Activated T-cell treated with anti-CD3 and anti-CD28 coated beads, Interleukin-2, amount 50 U/mL, for 72 hours (primary cell): ENCODE measurements at regions not wholly inside any gene's neighbourhood (a gene's known extent, or its start where the extent isn't known, plus 50 kb on each side); places are given as distances from the start of the nearest gene placed in this dataset.

Experiments used
- ATAC-seq, 2 donors: fragments of 150-1000 bp; cut with Tn5 transposase; replicated peaks in 1 of 2; 2 replicates each; pipeline ENCODE4 v1.10.0; 2021; ENCODE audit warnings: moderate library complexity in 2 of 2, mild to moderate bottlenecking in 1 of 2
- DNase-seq, 2 donors: peaks; one replicate each; pipeline ENCODE4 v3.0.0; 2021 to 2022; ENCODE audit warnings: mixed read lengths in 1 of 2
- H3K27ac Mint-ChIP-seq: one replicate; pipeline ENCODE4 v1.8.0; 2022; ENCODE audit warnings: mild to moderate bottlenecking, moderate library complexity, mixed read lengths
- H3K27me3 Mint-ChIP-seq: one replicate; pipeline ENCODE4 v1.8.0; 2022; ENCODE audit warnings: low read depth, mixed read lengths
- H3K36me3 Mint-ChIP-seq, 2 donors: one replicate each; pipeline ENCODE4 v1.8.0; 2022; ENCODE audit warnings: mixed read lengths in 2 of 2, mild to moderate bottlenecking in 1 of 2; ENCODE audit not compliant: insufficient read depth in 2 of 2
- H3K4me1 Mint-ChIP-seq: one replicate; pipeline ENCODE4 v1.8.0; 2022; ENCODE audit warnings: low read depth, mixed read lengths
- H3K4me3 Mint-ChIP-seq, 2 donors: one replicate each; pipeline ENCODE4 v1.8.0; 2022; ENCODE audit warnings: mild to moderate bottlenecking in 2 of 2, mixed read lengths in 2 of 2, moderate library complexity in 2 of 2
- H3K9me3 Mint-ChIP-seq, 2 donors: one replicate each; pipeline ENCODE4 v1.8.0; 2022; ENCODE audit warnings: mixed read lengths in 2 of 2

DNA sequence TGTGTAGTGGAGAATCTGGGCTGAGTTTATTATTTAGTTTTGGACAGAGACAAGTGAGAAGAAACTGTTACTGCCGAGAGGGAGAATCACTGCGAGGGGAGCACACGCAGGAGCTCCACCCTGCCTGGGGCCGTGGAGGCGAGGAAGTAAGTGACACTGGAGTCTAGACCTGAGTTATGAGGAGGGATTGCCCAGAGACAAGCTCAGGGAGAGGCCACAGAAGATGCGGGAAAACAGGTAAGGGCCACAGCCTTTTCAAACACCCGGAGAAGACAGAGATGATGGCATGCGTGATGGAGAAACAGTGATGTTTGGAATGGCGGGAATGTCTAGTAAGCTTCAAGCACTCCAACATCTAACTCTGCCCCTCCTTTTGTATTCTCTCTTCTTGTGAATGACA lies 84.1 kb downstream of the TNFSF11 start:
- ATAC-seq (no peak), DNase-seq (no peak)
- no peaks in the 10 kb centered on the region for H3K9me3 Mint-ChIP-seq
- H3K27me3 Mint-ChIP-seq: peaks cover 74% of the 10 kb centered on the region
- no peaks in the 10 kb centered on the region for H3K4me1 Mint-ChIP-seq
- H3K36me3 Mint-ChIP-seq: no peaks in the 10 kb centered on the region
- H3K27ac Mint-ChIP-seq: no peak overlapping the region
- no peak overlapping the region for H3K4me3 Mint-ChIP-seq

- ATAC-seq (no peak), DNase-seq (no peak)
- no peaks in the 10 kb centered on the region for H3K4me1 Mint-ChIP-seq
- H3K4me3 Mint-ChIP-seq: no peak overlapping the region
- peaks cover 67% of the 10 kb centered on the region for H3K27me3 Mint-ChIP-seq
- H3K9me3 Mint-ChIP-seq: peaks cover 1 to 2% of the 10 kb centered on the region in 2 donors
- no peak overlapping the region for H3K27ac Mint-ChIP-seq
- no peaks in the 10 kb centered on the region for H3K36me3 Mint-ChIP-seq
Observed at GRCh38 chr13:42660333-42660965, 86.5 kb downstream of the TNFSF11 start.

GRCh38 chr13:42667638-42668037 lies 93.7 kb downstream of the TNFSF11 start:
- ATAC-seq (no peak), DNase-seq (no peak)
- Mint-ChIP-seq H3K4me3 (no peak overlapping the region), H3K4me1 (no peaks in the 10 kb centered on the region), H3K9me3 (peaks cover 8% of the 10 kb centered on the region in 2 donors), H3K36me3 (peaks cover 4 to 5% of the 10 kb centered on the region in 2 donors), H3K27me3 (peaks cover 40% of the 10 kb centered on the region), H3K27ac (no peak overlapping the region)

DNA sequence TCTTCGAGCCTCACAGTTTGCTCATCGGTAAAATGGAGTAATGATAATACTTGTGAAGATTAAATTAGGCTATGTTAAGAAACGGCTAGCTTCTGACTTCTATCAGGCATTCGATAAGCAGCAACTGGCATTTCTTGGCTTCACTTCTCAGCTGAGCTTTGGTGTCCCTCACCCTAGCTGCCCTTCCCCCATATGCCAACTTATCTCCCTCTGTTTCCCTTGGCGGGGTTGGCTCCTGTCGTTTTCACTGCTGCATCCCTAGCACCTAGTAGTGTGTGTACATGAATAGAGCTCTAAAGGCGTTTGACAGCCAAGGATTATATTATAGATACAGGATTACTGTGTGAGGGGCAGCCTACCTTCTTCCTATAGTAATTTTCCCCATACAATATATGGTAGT lies 97.5 kb downstream of the TNFSF11 start:
- no peak for ATAC-seq
- peaks cover 1 to 7% of the 10 kb centered on the region in 2 donors for H3K9me3 Mint-ChIP-seq
- H3K36me3 Mint-ChIP-seq: peaks cover 4 to 5% of the 10 kb centered on the region in 2 donors
- no peak overlapping the region for H3K4me3 Mint-ChIP-seq
- H3K27ac Mint-ChIP-seq: no peak overlapping the region
- H3K27me3 Mint-ChIP-seq: peaks cover 18% of the 10 kb centered on the region
- DNase-seq: no peak
- no peaks in the 10 kb centered on the region for H3K4me1 Mint-ChIP-seq

DNA sequence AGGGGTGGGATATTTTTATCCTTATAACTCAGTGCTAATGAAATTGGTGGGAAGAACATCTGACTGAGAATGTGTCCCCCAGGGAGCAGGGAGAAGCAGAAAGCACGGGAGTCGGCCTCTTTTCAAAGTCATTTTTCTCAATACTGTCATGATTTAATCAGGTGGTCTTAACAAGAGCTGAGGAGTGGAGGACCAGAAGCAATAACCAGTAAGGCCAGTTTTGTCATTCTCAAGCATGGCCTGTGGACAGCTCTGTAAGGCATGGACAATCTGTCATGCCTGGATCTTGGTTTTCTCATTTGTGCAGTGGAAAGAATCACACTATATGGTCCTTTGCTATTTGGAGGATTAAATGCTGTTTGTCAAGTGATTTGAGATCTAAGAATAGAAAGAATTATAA lies 99.7 kb downstream of the TNFSF11 start:
- Mint-ChIP-seq H3K4me3 (no peak overlapping the region), H3K27me3 (peaks cover 6% of the 10 kb centered on the region), H3K9me3 (no peaks in the 10 kb centered on the region), H3K36me3 (no peaks in the 10 kb centered on the region), H3K4me1 (no peaks in the 10 kb centered on the region), H3K27ac (no peak overlapping the region)
- DNase-seq: no peak
- ATAC-seq: no peak

GRCh38 chr13:42680748-42681147 lies 100.6 kb upstream of the FAM216B start:
- H3K27ac Mint-ChIP-seq: no peak overlapping the region
- no peaks in the 10 kb centered on the region for H3K36me3 Mint-ChIP-seq
- H3K4me1 Mint-ChIP-seq: no peaks in the 10 kb centered on the region
- ATAC-seq: no peak
- peaks cover 18% of the 10 kb centered on the region for H3K27me3 Mint-ChIP-seq
- DNase-seq: no peak
- H3K9me3 Mint-ChIP-seq: no peaks in the 10 kb centered on the region
- H3K4me3 Mint-ChIP-seq: no peak overlapping the region

DNA sequence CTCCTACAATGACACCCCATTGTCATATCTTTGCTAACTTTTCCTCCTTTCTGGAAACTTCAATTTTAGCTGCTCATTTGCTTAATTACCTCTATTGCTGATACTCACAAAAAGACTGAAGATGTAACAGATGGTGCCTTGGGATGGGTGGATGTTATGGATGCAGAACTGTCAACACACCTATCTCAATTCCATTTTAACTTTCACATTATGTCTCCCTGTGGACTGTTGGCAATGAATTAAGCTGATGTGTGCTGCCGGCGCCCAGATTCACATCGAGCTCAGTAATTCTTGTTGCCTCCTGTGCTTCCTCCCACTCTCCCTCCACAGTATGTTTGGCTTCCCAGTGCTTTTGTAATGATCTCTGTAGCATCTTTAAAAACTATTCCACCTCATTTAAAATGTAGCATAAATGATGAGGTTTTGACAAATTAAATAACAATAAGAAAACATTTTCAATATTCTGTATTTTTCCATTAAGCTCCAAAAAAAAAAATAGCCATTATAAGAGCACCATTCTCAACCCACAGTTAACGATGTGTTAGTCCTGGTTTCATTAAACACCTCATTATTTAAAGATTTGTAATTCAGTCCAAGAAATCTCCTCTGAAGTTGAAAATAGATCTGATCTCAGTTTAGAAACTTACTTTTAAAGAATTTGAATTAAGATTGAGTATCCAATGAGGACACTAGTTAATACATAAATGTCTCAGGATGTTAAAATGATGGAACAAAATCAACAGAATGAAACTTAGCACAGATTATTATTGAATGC lies 99.9 kb upstream of the FAM216B start:
- DNase-seq: no peak
- Mint-ChIP-seq H3K9me3 (no peaks in the 10 kb centered on the region), H3K27me3 (peaks cover 18% of the 10 kb centered on the region), H3K36me3 (no peaks in the 10 kb centered on the region), H3K4me1 (no peaks in the 10 kb centered on the region), H3K4me3 (no peak overlapping the region), H3K27ac (no peak overlapping the region)
- ATAC-seq: no peak

- Mint-ChIP-seq H3K27ac (no peak overlapping the region), H3K4me1 (no peaks in the 10 kb centered on the region)
Observed at GRCh38 chr13:42684226-42684625, 97.2 kb upstream of the FAM216B start.

GRCh38 chr13:42685751-42686150 lies 95.6 kb upstream of the FAM216B start:
- no peak overlapping the region for H3K27ac Mint-ChIP-seq
- no peak overlapping the region for H3K4me3 Mint-ChIP-seq
- H3K27me3 Mint-ChIP-seq: peaks cover 29% of the 10 kb centered on the region
- no peak for ATAC-seq
- H3K36me3 Mint-ChIP-seq: no peaks in the 10 kb centered on the region
- H3K4me1 Mint-ChIP-seq: no peaks in the 10 kb centered on the region
- no peaks in the 10 kb centered on the region for H3K9me3 Mint-ChIP-seq
- DNase-seq: no peak

More at GRCh38 chr13:42684226-42684625, 97.2 kb upstream of the FAM216B start:
- Mint-ChIP-seq H3K36me3 (no peaks in the 10 kb centered on the region), H3K4me3 (no peak overlapping the region), H3K27me3 (peaks cover 21% of the 10 kb centered on the region), H3K9me3 (no peaks in the 10 kb centered on the region)
- no peak for DNase-seq
- no peak for ATAC-seq

DNA sequence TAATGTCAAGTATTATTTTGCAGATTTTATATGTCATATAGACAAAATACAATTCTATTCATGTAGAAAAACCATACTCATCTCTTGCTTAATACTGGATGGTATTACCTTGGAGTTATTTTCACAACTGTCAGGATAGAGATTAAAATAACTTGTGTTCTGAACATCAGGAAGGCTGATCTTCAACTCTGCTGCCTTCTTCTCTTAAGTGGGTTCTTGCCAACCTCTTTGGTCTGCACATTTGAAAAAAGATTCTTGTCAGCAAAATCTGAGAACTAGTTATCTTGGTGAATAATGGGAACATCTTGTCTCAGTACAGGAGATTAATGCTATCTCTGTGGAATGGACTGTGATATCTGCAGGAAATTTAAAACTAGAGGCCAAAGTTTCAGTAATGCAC lies 95.2 kb upstream of the FAM216B start:
- DNase-seq (no peak), ATAC-seq (no peak)
- no peaks in the 10 kb centered on the region for H3K36me3 Mint-ChIP-seq
- H3K27ac Mint-ChIP-seq: no peak overlapping the region
- no peak overlapping the region for H3K4me3 Mint-ChIP-seq
- H3K4me1 Mint-ChIP-seq: no peaks in the 10 kb centered on the region
- H3K27me3 Mint-ChIP-seq: peaks cover 29% of the 10 kb centered on the region
- no peaks in the 10 kb centered on the region for H3K9me3 Mint-ChIP-seq

- no peak for DNase-seq
- H3K9me3 Mint-ChIP-seq: no peaks in the 10 kb centered on the region
- H3K4me3 Mint-ChIP-seq: no peak overlapping the region
- H3K27ac Mint-ChIP-seq: no peak overlapping the region
- H3K27me3 Mint-ChIP-seq: peaks cover 29% of the 10 kb centered on the region
- ATAC-seq: no peak
- H3K4me1 Mint-ChIP-seq: no peaks in the 10 kb centered on the region
- H3K36me3 Mint-ChIP-seq: no peaks in the 10 kb centered on the region
Observed at GRCh38 chr13:42688821-42689220, 92.6 kb upstream of the FAM216B start.

GRCh38 chr13:42696191-42696590 lies 85.2 kb upstream of the FAM216B start:
- no peaks in the 10 kb centered on the region for H3K4me1 Mint-ChIP-seq
- no peaks in the 10 kb centered on the region for H3K36me3 Mint-ChIP-seq
- H3K27me3 Mint-ChIP-seq: peaks cover 34% of the 10 kb centered on the region
- H3K27ac Mint-ChIP-seq: no peak overlapping the region
- H3K4me3 Mint-ChIP-seq: no peak overlapping the region
- H3K9me3 Mint-ChIP-seq: no peaks in the 10 kb centered on the region
- DNase-seq (no peak), ATAC-seq (no peak)

GRCh38 chr13:42699912-42700311 lies 81.5 kb upstream of the FAM216B start:
- H3K36me3 Mint-ChIP-seq: no peaks in the 10 kb centered on the region
- DNase-seq: no peak
- H3K27ac Mint-ChIP-seq: no peak overlapping the region
- peaks cover 40% of the 10 kb centered on the region for H3K27me3 Mint-ChIP-seq
- no peak overlapping the region for H3K4me3 Mint-ChIP-seq
- no peaks in the 10 kb centered on the region for H3K9me3 Mint-ChIP-seq
- no peak for ATAC-seq
- H3K4me1 Mint-ChIP-seq: no peaks in the 10 kb centered on the region

GRCh38 chr13:42702716-42703115 lies 78.7 kb upstream of the FAM216B start:
- ATAC-seq: no peak
- Mint-ChIP-seq H3K9me3 (peaks cover 0 to 1% of the 10 kb centered on the region in 2 donors), H3K4me3 (no peak overlapping the region), H3K36me3 (no peaks in the 10 kb centered on the region), H3K4me1 (no peaks in the 10 kb centered on the region), H3K27ac (no peak overlapping the region), H3K27me3 (peaks cover 37% of the 10 kb centered on the region)
- no peak for DNase-seq
